GM23338 (cell line): ENCODE measurements at regions not wholly inside any gene's neighbourhood (a gene's known extent, or its start where the extent isn't known, plus 50 kb on each side); places are given as distances from the start of the nearest gene placed in this dataset.

Experiments used
- ATAC-seq: fragments of 200-7000 bp; cut with Tn5 transposase; 3 replicates; pipeline ENCODE4 v1.9.1; 2020
- DNase-seq: peaks from one replicate; pipeline ENCODE4 v3.0.0-alpha.2; 2015; ENCODE audit warnings: low spot score
- H2AFZ ChIP-seq: fragments of 200-600 bp; sonication (generic); 2 replicates; pipeline ENCODE4 v1.8.0; 2016; ENCODE audit warnings: antibody characterized with exemption, mild to moderate bottlenecking, moderate library complexity
- H3F3A ChIP-seq: fragments of 200-600 bp; sonication (generic); replicated peaks from 2 replicates; pipeline ENCODE4 v1.8.0; 2017; ENCODE audit warnings: antibody characterized with exemption, mixed run types, low read depth
- H3K27ac ChIP-seq: fragments of 200-600 bp; sonication (generic); 2 replicates; pipeline ENCODE4 v1.6.1; 2016; ENCODE audit warnings: low read depth
- H3K27me3 ChIP-seq: fragments of 200-600 bp; sonication (generic); 2 replicates; pipeline ENCODE4 v1.8.0; 2016; ENCODE audit warnings: mild to moderate bottlenecking, mixed run types, moderate library complexity; ENCODE audit not compliant: insufficient read depth
- H3K36me3 ChIP-seq: fragments of 200-600 bp; sonication (generic); 2 replicates; pipeline ENCODE4 v1.8.0; 2016; ENCODE audit warnings: mild to moderate bottlenecking; ENCODE audit not compliant: insufficient read depth
- H3K4me1 ChIP-seq: fragments of 200-600 bp; sonication (generic); 2 replicates; pipeline ENCODE4 v1.8.0; 2016; ENCODE audit warnings: mild to moderate bottlenecking, moderate library complexity; ENCODE audit not compliant: insufficient read depth
- H3K4me2 ChIP-seq: fragments of 200-600 bp; sonication (generic); 2 replicates; pipeline ENCODE4 v1.7.1; 2017; ENCODE audit warnings: mixed run types
- H3K4me3 ChIP-seq: fragments of 200-600 bp; sonication (generic); 2 replicates; pipeline ENCODE4 v1.6.1; 2016; ENCODE audit warnings: mixed run types
- H3K79me2 ChIP-seq: fragments of 200-600 bp; sonication (generic); replicated peaks from 2 replicates; pipeline ENCODE4 v1.8.0; 2017; ENCODE audit warnings: mild to moderate bottlenecking; ENCODE audit not compliant: insufficient read depth
- H3K9me2 ChIP-seq: fragments of 200-600 bp; sonication (generic); 2 replicates; pipeline ENCODE4 v1.8.0; 2017; ENCODE audit not compliant: insufficient read depth
- H4K20me1 ChIP-seq: fragments of 200-600 bp; sonication (generic); replicated peaks from 2 replicates; pipeline ENCODE4 v1.8.0; 2017; ENCODE audit warnings: mild to moderate bottlenecking; ENCODE audit not compliant: insufficient read depth
- H3K27ac Mint-ChIP-seq: 2 replicates; pipeline ENCODE4 v1.8.0; 2020; ENCODE audit warnings: inconsistent platforms, mild to moderate bottlenecking, moderate library complexity, mixed read lengths
- H3K27me3 Mint-ChIP-seq: 3 replicates; pipeline ENCODE4 v1.8.0; 2022; ENCODE audit warnings: low read depth, mild to moderate bottlenecking, moderate library complexity, mixed read lengths, inconsistent platforms; ENCODE audit not compliant: insufficient read depth, poor library complexity
- H3K36me3 Mint-ChIP-seq: 3 replicates; pipeline ENCODE4 v1.8.0; 2021; ENCODE audit warnings: low read depth, mild to moderate bottlenecking, inconsistent platforms, moderate library complexity, mixed read lengths
- H3K4me1 Mint-ChIP-seq: 3 replicates; pipeline ENCODE4 v1.8.0; 2020; ENCODE audit warnings: mild to moderate bottlenecking, inconsistent platforms, mixed read lengths
- H3K4me3 Mint-ChIP-seq: 3 replicates; pipeline ENCODE4 v1.8.0; 2021; ENCODE audit warnings: moderate library complexity, mild to moderate bottlenecking, inconsistent platforms, mixed read lengths
- H3K9me3 Mint-ChIP-seq: 3 replicates; pipeline ENCODE4 v1.8.0; 2020; ENCODE audit warnings: moderate library complexity, mild to moderate bottlenecking, inconsistent platforms, mixed read lengths
- CREB1 ChIP-seq: fragments of 250-450 bp; sonication (Bioruptor Pico); IDR thresholded peaks from 2 replicates; pipeline ENCODE4 v1.5.0; 2020; ENCODE audit warnings: low read depth, mild to moderate bottlenecking, moderate library complexity
- EZH2 ChIP-seq: fragments of 200-600 bp; sonication (generic); IDR thresholded peaks from one replicate; pipeline ENCODE4 v1.8.0; 2017; ENCODE audit warnings: antibody characterized with exemption, mild to moderate bottlenecking, low read depth; ENCODE audit not compliant: unreplicated experiment
- EZH2phosphoT487 ChIP-seq: fragments of 200-600 bp; sonication (generic); IDR thresholded peaks from one replicate; pipeline ENCODE4 v1.8.1; 2018; ENCODE audit warnings: antibody characterized with exemption; ENCODE audit not compliant: unreplicated experiment
- JUNB ChIP-seq: IDR thresholded peaks from one replicate; pipeline ENCODE4 v1.6.1; 2016; ENCODE audit warnings: antibody characterized with exemption; ENCODE audit not compliant: unreplicated experiment
- NANOG ChIP-seq: IDR thresholded peaks from 2 replicates; pipeline ENCODE4 v1.6.1; 2016; ENCODE audit warnings: antibody characterized with exemption, borderline replicate concordance
- POLR2AphosphoS5 ChIP-seq: IDR thresholded peaks from 2 replicates; pipeline ENCODE4 v1.6.1; 2016; ENCODE audit warnings: antibody characterized with exemption, low read depth
- STAT1 ChIP-seq: IDR thresholded peaks from one replicate; pipeline ENCODE4 v1.6.1; 2016; ENCODE audit warnings: antibody characterized with exemption; ENCODE audit not compliant: unreplicated experiment
- ZNF114 ChIP-seq: fragments of 250-450 bp; sonication (Bioruptor Pico); IDR thresholded peaks from 2 replicates; pipeline ENCODE4 v1.5.0; 2020; ENCODE audit warnings: mild to moderate bottlenecking, moderate library complexity
- ZNF331 ChIP-seq: fragments of 250-450 bp; sonication (Bioruptor Pico); IDR thresholded peaks from 2 replicates; pipeline ENCODE4 v1.5.0; 2020; ENCODE audit warnings: low read depth, mild to moderate bottlenecking, moderate library complexity
- ZNF462 ChIP-seq: fragments of 250-450 bp; sonication (Bioruptor Pico); IDR thresholded peaks from 2 replicates; pipeline ENCODE4 v1.5.0; 2020; ENCODE audit warnings: mild to moderate bottlenecking, moderate library complexity
- TF ChIP-seq, protein P1 (sequence below), 2 experiments: fragments of 200-600 bp in 1 of 2; sonication (generic) in 1 of 2; conservative IDR thresholded peaks; 2 replicates each; pipeline versions ENCODE4 v1.5.1 to v1.6.1; 2016 to 2017; ENCODE audit warnings: antibody characterized with exemption in 2 of 2, low read depth in 2 of 2, mild to moderate bottlenecking in 2 of 2, moderate library complexity in 1 of 2
- TF ChIP-seq, protein P2 (sequence below): IDR thresholded peaks from 2 replicates; pipeline ENCODE4 v1.6.1; 2016; ENCODE audit warnings: antibody characterized with exemption

DNA sequence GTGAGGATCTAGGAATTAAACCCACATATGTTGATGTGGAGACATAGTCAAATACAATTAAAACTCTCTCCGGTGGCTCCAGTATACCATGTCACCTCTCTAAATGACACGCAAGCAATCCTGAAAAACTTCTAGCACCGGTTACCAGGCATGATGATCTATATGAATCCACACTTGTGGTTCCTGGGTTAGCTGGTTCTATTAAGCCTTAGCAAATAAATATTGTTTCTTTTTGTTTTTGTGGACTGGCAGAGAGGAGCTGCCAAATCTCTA is 104.8 kb downstream of the SEC61B start:
- TF ChIP-seq ZNF331 (CRISPR knock-in tag), result no peak
- Histone ChIP-seq H3K36me3 (no peaks in the 10 kb centered on the region), H3K79me2 (no peaks in the 10 kb centered on the region)

DNA sequence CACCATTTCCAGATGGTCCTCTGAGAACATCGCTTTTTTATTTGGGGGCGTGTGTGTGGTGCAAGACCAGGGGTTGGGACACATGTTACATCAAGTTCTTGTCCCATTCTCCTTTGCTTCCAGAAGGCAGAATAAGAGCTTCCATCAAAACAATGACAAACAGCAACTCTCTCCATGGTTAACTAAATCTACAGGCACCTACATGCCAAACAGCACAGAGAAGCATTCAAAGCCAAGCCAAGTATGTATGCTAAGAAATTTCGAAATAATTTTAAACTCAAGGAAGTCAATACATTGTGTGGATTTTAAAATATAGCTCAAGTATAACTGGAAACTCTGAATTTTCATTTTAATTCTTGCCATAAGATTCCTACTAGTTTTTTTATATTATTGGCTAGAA is 105.6 kb downstream of the SEC61B start:
- Mint-ChIP-seq H3K36me3 (no peaks in the 10 kb centered on the region), H3K27me3 (no peaks in the 10 kb centered on the region), H3K27ac (no peak overlapping the region), H3K9me3 (no peaks in the 10 kb centered on the region), H3K4me1 (no peaks in the 10 kb centered on the region), H3K4me3 (no peak overlapping the region)
- Histone ChIP-seq H3K9me2 (0 out of 2 replicates have a peak, but pooled peaks cover 4% of the 10 kb centered on the region), H4K20me1 (no peaks in the 10 kb centered on the region), H3K4me3 (no peak overlapping the region), H2AFZ (no peak overlapping the region), H3K4me1 (no peaks in the 10 kb centered on the region), H3K36me3 (no peaks in the 10 kb centered on the region), H3K27me3 (no peaks in the 10 kb centered on the region), H3F3A (no peaks in the 10 kb centered on the region), H3K27ac (no peak overlapping the region), H3K4me2 (no peak overlapping the region), H3K79me2 (no peaks in the 10 kb centered on the region)
- ATAC-seq (no peak), DNase-seq (no peak)
- TF ChIP-seq CREB1 (CRISPR knock-in tag) (no peak), ZNF462 (CRISPR knock-in tag) (no peak), JUNB (no peak), EZH2 (no peak), ZNF331 (CRISPR knock-in tag) (no peak), STAT1 (no peak), ZNF114 (CRISPR knock-in tag) (no peak), NANOG (no peak), POLR2AphosphoS5 (no peak), EZH2phosphoT487 (no peak)
- TF ChIP-seq, protein P1, sequence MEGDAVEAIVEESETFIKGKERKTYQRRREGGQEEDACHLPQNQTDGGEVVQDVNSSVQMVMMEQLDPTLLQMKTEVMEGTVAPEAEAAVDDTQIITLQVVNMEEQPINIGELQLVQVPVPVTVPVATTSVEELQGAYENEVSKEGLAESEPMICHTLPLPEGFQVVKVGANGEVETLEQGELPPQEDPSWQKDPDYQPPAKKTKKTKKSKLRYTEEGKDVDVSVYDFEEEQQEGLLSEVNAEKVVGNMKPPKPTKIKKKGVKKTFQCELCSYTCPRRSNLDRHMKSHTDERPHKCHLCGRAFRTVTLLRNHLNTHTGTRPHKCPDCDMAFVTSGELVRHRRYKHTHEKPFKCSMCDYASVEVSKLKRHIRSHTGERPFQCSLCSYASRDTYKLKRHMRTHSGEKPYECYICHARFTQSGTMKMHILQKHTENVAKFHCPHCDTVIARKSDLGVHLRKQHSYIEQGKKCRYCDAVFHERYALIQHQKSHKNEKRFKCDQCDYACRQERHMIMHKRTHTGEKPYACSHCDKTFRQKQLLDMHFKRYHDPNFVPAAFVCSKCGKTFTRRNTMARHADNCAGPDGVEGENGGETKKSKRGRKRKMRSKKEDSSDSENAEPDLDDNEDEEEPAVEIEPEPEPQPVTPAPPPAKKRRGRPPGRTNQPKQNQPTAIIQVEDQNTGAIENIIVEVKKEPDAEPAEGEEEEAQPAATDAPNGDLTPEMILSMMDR (conservative IDR thresholded peaks at IDR 0.05; ENCODE audit: low read depth in 2 of 2), result no peak
- TF ChIP-seq, protein P2, sequence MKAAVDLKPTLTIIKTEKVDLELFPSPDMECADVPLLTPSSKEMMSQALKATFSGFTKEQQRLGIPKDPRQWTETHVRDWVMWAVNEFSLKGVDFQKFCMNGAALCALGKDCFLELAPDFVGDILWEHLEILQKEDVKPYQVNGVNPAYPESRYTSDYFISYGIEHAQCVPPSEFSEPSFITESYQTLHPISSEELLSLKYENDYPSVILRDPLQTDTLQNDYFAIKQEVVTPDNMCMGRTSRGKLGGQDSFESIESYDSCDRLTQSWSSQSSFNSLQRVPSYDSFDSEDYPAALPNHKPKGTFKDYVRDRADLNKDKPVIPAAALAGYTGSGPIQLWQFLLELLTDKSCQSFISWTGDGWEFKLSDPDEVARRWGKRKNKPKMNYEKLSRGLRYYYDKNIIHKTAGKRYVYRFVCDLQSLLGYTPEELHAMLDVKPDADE, result no peak

More for the DNA sequence above, 104.8 kb downstream of the SEC61B start:
- no peak overlapping the region for H3K4me3 Mint-ChIP-seq
- H3K27ac Mint-ChIP-seq, result no peak overlapping the region
- H3K9me2 ChIP-seq, result 0 out of 2 replicates have a peak, but pooled peaks cover 4% of the 10 kb centered on the region
- H3K4me2 ChIP-seq, result no peak overlapping the region
- no peaks in the 10 kb centered on the region for H3F3A ChIP-seq
- no peak for ATAC-seq
- H3K4me3 ChIP-seq, result no peak overlapping the region
- H3K9me3 Mint-ChIP-seq, result no peaks in the 10 kb centered on the region
- H3K4me1 ChIP-seq, result no peaks in the 10 kb centered on the region
- H3K36me3 Mint-ChIP-seq, result no peaks in the 10 kb centered on the region
- H4K20me1 ChIP-seq, result no peaks in the 10 kb centered on the region
- H3K27ac ChIP-seq, result no peak overlapping the region
- H3K27me3 ChIP-seq, result no peaks in the 10 kb centered on the region
- peaks cover 1% of the 10 kb centered on the region; the same call in 2 of the 3 replicates for H3K4me1 Mint-ChIP-seq
- DNase-seq, result no peak
- H2AFZ ChIP-seq, result no peak overlapping the region
- no peaks in the 10 kb centered on the region for H3K27me3 Mint-ChIP-seq
